Loucy (cell line): ENCODE measurements at regions not wholly inside any gene's neighbourhood (a gene's known extent, or its start where the extent isn't known, plus 50 kb on each side); places are given as distances from the start of the nearest gene placed in this dataset.

Experiments used
- H2AFZ ChIP-seq: fragments of 200-600 bp; sonication (generic); 2 replicates; pipeline ENCODE4 v1.6.0; 2016; ENCODE audit warnings: antibody characterized with exemption, mild to moderate bottlenecking, low read length, moderate library complexity
- H3F3A ChIP-seq: fragments of 200-600 bp; 2 replicates; pipeline ENCODE4 v1.6.0; 2016; ENCODE audit warnings: antibody characterized with exemption, low read depth, mild to moderate bottlenecking
- H3K27me3 ChIP-seq: fragments of 200-600 bp; sonication (generic); 2 replicates; pipeline ENCODE4 v1.6.1; 2014; ENCODE audit warnings: low read length, mild to moderate bottlenecking; ENCODE audit not compliant: insufficient read depth, poor library complexity, severe bottlenecking
- H3K36me3 ChIP-seq: fragments of 200-600 bp; sonication (generic); 2 replicates; pipeline ENCODE4 v1.6.1; 2016; ENCODE audit warnings: low read length; ENCODE audit not compliant: insufficient read depth
- H3K4me1 ChIP-seq: fragments of 200-600 bp; sonication (generic); 2 replicates; pipeline ENCODE4 v1.5.1; 2014; ENCODE audit warnings: low read length, mild to moderate bottlenecking; ENCODE audit not compliant: insufficient read depth, poor library complexity, severe bottlenecking
- H3K4me2 ChIP-seq: fragments of 200-600 bp; sonication (generic); 2 replicates; pipeline ENCODE4 v1.6.0; 2014; ENCODE audit warnings: antibody characterized with exemption, low read length, low read depth, mild to moderate bottlenecking; ENCODE audit not compliant: poor library complexity, severe bottlenecking
- H3K4me3 ChIP-seq: fragments of 200-600 bp; sonication (generic); 2 replicates; pipeline ENCODE4 v1.5.1; 2014; ENCODE audit warnings: low read length, mild to moderate bottlenecking, mixed read lengths; ENCODE audit not compliant: poor library complexity, severe bottlenecking
- H3K79me2 ChIP-seq: fragments of 200-600 bp; sonication (generic); 2 replicates; pipeline ENCODE4 v1.6.1; 2014; ENCODE audit warnings: low read length; ENCODE audit not compliant: insufficient read depth
- H3K9ac ChIP-seq: fragments of 200-600 bp; sonication (generic); 2 replicates; pipeline ENCODE4 v1.6.0; 2014; ENCODE audit warnings: mild to moderate bottlenecking, low read depth, low read length, moderate library complexity; ENCODE audit not compliant: poor library complexity, severe bottlenecking
- H3K9me2 ChIP-seq: fragments of 200-600 bp; sonication (generic); replicated peaks from 2 replicates; pipeline ENCODE4 v1.6.1; 2016; ENCODE audit warnings: low read depth, low read length, mixed read lengths
- H3K9me3 ChIP-seq: fragments of 200-600 bp; sonication (generic); 2 replicates; pipeline ENCODE4 v1.6.1; 2014; ENCODE audit warnings: mild to moderate bottlenecking, antibody characterized with exemption, low read length, low read depth; ENCODE audit not compliant: insufficient read depth
- H4K20me1 ChIP-seq: fragments of 200-600 bp; sonication (generic); 2 replicates; pipeline ENCODE4 v1.6.0; 2014; ENCODE audit warnings: antibody characterized with exemption, low read length, mild to moderate bottlenecking; ENCODE audit not compliant: insufficient read depth, poor library complexity, severe bottlenecking
- CTCF ChIP-seq: fragments of 200-600 bp; sonication (generic); conservative IDR thresholded peaks from 2 replicates; pipeline ENCODE4 v1.5.1; 2014; ENCODE audit warnings: mild to moderate bottlenecking, antibody characterized with exemption, low read length
- EZH2phosphoT487 ChIP-seq: fragments of 200-600 bp; IDR thresholded peaks from 2 replicates; pipeline ENCODE4 v1.6.1; 2018; ENCODE audit warnings: antibody characterized with exemption, mild to moderate bottlenecking, moderate library complexity, borderline replicate concordance

GRCh38 chr5:152303841-152304240, 101.2 kb downstream of the NMUR2 start:
- no peak overlapping the region for H2AFZ ChIP-seq
- H3K4me1 ChIP-seq: no peaks in the 10 kb centered on the region
- no peaks in the 10 kb centered on the region for H3K36me3 ChIP-seq
- H3K4me3 ChIP-seq: no peak overlapping the region
- H3F3A ChIP-seq: no peaks in the 10 kb centered on the region
- H4K20me1 ChIP-seq: no peaks in the 10 kb centered on the region
- no peaks in the 10 kb centered on the region for H3K79me2 ChIP-seq
- no peak overlapping the region for H3K4me2 ChIP-seq
- no peak for TF ChIP-seq CTCF
- no peak for TF ChIP-seq EZH2phosphoT487
- no peaks in the 10 kb centered on the region for H3K9me3 ChIP-seq
- H3K27me3 ChIP-seq: no peaks in the 10 kb centered on the region
- H3K9me2 ChIP-seq: no peaks in the 10 kb centered on the region
- no peak overlapping the region for H3K9ac ChIP-seq

DNA sequence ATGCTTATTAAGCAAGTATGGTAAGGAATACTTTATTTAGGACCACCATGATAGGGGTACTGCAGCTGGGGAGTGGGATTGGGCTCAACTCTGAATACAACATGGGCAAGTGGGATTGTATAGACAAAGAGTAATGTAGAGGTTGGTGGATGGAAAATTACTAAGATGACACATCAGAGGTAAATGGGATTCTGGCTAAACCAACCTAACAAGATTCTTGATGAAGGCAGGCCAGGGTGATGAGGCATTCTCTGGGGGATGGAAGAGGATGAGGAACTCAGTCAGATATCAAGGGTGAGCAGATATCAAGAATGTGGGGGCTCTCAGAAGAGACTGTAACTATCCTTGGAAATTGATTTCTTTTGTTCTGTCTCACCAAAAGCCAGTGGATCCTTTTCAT, 107.2 kb downstream of the NMUR2 start:
- Histone ChIP-seq H3K9me2 (no peaks in the 10 kb centered on the region), H3K4me1 (no peaks in the 10 kb centered on the region), H3K27me3 (no peaks in the 10 kb centered on the region), H3K4me2 (no peak overlapping the region), H3K79me2 (no peaks in the 10 kb centered on the region), H3K9me3 (no peaks in the 10 kb centered on the region), H4K20me1 (no peaks in the 10 kb centered on the region), H3K36me3 (no peaks in the 10 kb centered on the region), H3K9ac (no peak overlapping the region), H3F3A (no peaks in the 10 kb centered on the region), H2AFZ (no peak overlapping the region), H3K4me3 (no peak overlapping the region)
- no peak for TF ChIP-seq CTCF
- no peak for TF ChIP-seq EZH2phosphoT487

DNA sequence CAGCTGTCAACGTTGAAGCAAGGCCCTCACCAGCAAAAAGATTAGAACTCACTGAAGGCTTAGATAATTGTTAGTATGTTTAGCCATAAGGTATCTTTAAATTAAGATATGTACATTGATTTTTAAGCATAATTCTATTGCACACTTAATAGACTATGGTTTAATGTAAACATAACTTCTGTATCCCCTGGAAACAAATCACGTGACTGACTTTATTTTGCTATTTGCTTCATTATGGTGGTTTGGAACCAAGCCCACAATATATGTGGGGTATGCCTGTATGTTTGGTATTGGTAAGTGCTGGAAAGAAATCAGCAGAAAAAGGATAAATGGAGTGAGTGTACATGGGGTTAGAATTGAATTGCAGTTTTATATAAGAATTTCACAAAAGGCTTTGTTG, 111.9 kb downstream of the NMUR2 start:
- H3K9me2 ChIP-seq: no peaks in the 10 kb centered on the region
- no peak overlapping the region for H3K9ac ChIP-seq
- H4K20me1 ChIP-seq: no peaks in the 10 kb centered on the region
- no peaks in the 10 kb centered on the region for H3K4me1 ChIP-seq
- no peak overlapping the region for H2AFZ ChIP-seq
- H3K4me2 ChIP-seq: no peak overlapping the region
- no peaks in the 10 kb centered on the region for H3K79me2 ChIP-seq
- H3F3A ChIP-seq: no peaks in the 10 kb centered on the region
- no peaks in the 10 kb centered on the region for H3K9me3 ChIP-seq
- H3K27me3 ChIP-seq: no peaks in the 10 kb centered on the region
- TF ChIP-seq EZH2phosphoT487 (no peak), CTCF (no peak)
- no peaks in the 10 kb centered on the region for H3K36me3 ChIP-seq
- no peak overlapping the region for H3K4me3 ChIP-seq
